Hepatocyte (in vitro differentiated cells): ENCODE measurements at regions not wholly inside any gene's neighbourhood (a gene's known extent, or its start where the extent isn't known, plus 50 kb on each side); places are given as distances from the start of the nearest gene placed in this dataset.
"Not testable (repeated sequence)": the region's sequence is repeated elsewhere in the genome, so short reads cannot be mapped to it uniquely, and the experiment has no call there.

ENCODE experiments used
- DNase-seq: peaks from one replicate; pipeline ENCODE4 v3.0.0-alpha.2; 2016; ENCODE audit warnings: low spot score
- H2AFZ ChIP-seq: fragments of 200-600 bp; sonication (generic); 2 replicates; pipeline ENCODE4 v1.6.0; 2016; ENCODE audit warnings: antibody characterized with exemption, mild to moderate bottlenecking
- H3K27ac ChIP-seq: fragments of 200-600 bp; sonication (generic); 2 replicates; pipeline ENCODE4 v1.5.1; 2016; ENCODE audit warnings: mild to moderate bottlenecking
- H3K27me3 ChIP-seq: fragments of 200-600 bp; sonication (generic); 2 replicates; pipeline ENCODE4 v1.6.1; 2016
- H3K36me3 ChIP-seq: fragments of 200-600 bp; sonication (generic); replicated peaks from 2 replicates; pipeline ENCODE4 v1.5.1; 2016; ENCODE audit warnings: low read depth; ENCODE audit not compliant: insufficient read depth
- H3K4me1 ChIP-seq: fragments of 200-600 bp; sonication (generic); 2 replicates; pipeline ENCODE4 v1.5.1; 2016; ENCODE audit warnings: mild to moderate bottlenecking, moderate library complexity; ENCODE audit not compliant: insufficient read depth
- H3K4me2 ChIP-seq: fragments of 200-600 bp; sonication (generic); 2 replicates; pipeline ENCODE4 v1.6.0; 2016
- H3K4me3 ChIP-seq: fragments of 200-600 bp; sonication (generic); 2 replicates; pipeline ENCODE4 v1.5.1; 2016; ENCODE audit warnings: mild to moderate bottlenecking
- H3K79me2 ChIP-seq: fragments of 200-600 bp; sonication (generic); 2 replicates; pipeline ENCODE4 v1.6.0; 2017; ENCODE audit warnings: mild to moderate bottlenecking
- H3K9me2 ChIP-seq: fragments of 200-600 bp; sonication (generic); replicated peaks from 2 replicates; pipeline ENCODE4 v1.6.0; 2017; ENCODE audit warnings: mild to moderate bottlenecking; ENCODE audit not compliant: insufficient read depth
- H3K9me3 ChIP-seq: fragments of 200-600 bp; sonication (generic); 2 replicates; pipeline ENCODE4 v1.5.1; 2016; ENCODE audit warnings: low read depth, mild to moderate bottlenecking
- H4K20me1 ChIP-seq: fragments of 200-600 bp; sonication (generic); 2 replicates; pipeline ENCODE4 v1.6.0; 2016; ENCODE audit warnings: mild to moderate bottlenecking; ENCODE audit not compliant: insufficient read depth, poor library complexity, severe bottlenecking
- CTCF ChIP-seq: fragments of 200-600 bp; sonication (generic); IDR thresholded peaks from 2 replicates; pipeline ENCODE4 v1.5.1; 2016; ENCODE audit warnings: antibody characterized with exemption, mild to moderate bottlenecking; ENCODE audit not compliant: poor library complexity
- WGBS: methylation state at CpG from one replicate; pipeline ENCODE4 v1.1.6; 2016; ENCODE audit warnings: low lambda C conversion rate; ENCODE audit errors: missing lambda C conversion rate; 5-methylcytosine and 5-hydroxymethylcytosine counted together

- H2AFZ ChIP-seq = not testable (repeated sequence)
- 85% methylated on average over 10 of the region's 10 CpGs for WGBS
Observed at GRCh38 chr15:30735884-30736564, 110.1 kb downstream of the ARHGAP11B start.

GRCh38 chr15:30742796-30743195 is 116.9 kb downstream of the ARHGAP11B start:
- H3K27me3 ChIP-seq = not testable (repeated sequence)

More at GRCh38 chr15:30735884-30736564, 110.1 kb downstream of the ARHGAP11B start:
- not testable (repeated sequence) for H3K79me2 ChIP-seq, H3K9me3 ChIP-seq, H3K4me2 ChIP-seq, H4K20me1 ChIP-seq, H3K27me3 ChIP-seq, H3K4me3 ChIP-seq, H3K9me2 ChIP-seq, H3K36me3 ChIP-seq, H3K4me1 ChIP-seq
- peak overlapping the region; percentile 41 for H3K27ac ChIP-seq
- peak; percentile 57 for DNase-seq

GRCh38 chr15:30749048-30749447 is 123.1 kb downstream of the ARHGAP11B start:
- DNase-seq, H3K4me2 ChIP-seq, H3K4me1 ChIP-seq, H3K79me2 ChIP-seq, H3K4me3 ChIP-seq, H2AFZ ChIP-seq, H4K20me1 ChIP-seq, H3K9me3 ChIP-seq, H3K27ac ChIP-seq, H3K9me2 ChIP-seq, H3K27me3 ChIP-seq, H3K36me3 ChIP-seq: not testable (repeated sequence)
- 86% methylated on average over 1 of the region's 1 CpG for WGBS

More at GRCh38 chr15:30742796-30743195, 116.9 kb downstream of the ARHGAP11B start:
- 96% methylated on average over 3 of the region's 3 CpGs for WGBS
- H3K4me1 ChIP-seq, H4K20me1 ChIP-seq, H3K4me3 ChIP-seq, DNase-seq, H3K9me2 ChIP-seq, H3K36me3 ChIP-seq, H3K79me2 ChIP-seq, H3K4me2 ChIP-seq, H2AFZ ChIP-seq, H3K27ac ChIP-seq, H3K9me3 ChIP-seq: not testable (repeated sequence)

- peak; percentile 59 for TF ChIP-seq CTCF
- H3K27ac ChIP-seq, H3K4me2 ChIP-seq, H3K4me3 ChIP-seq, H2AFZ ChIP-seq, H3K4me1 ChIP-seq, H3K79me2 ChIP-seq, H3K36me3 ChIP-seq, DNase-seq, H3K9me2 ChIP-seq, H3K9me3 ChIP-seq, H4K20me1 ChIP-seq, H3K27me3 ChIP-seq: not testable (repeated sequence)
- 14% methylated on average over 4 of the region's 7 CpGs for WGBS
Observed at GRCh38 chr15:30755036-30755687, 129.2 kb downstream of the ARHGAP11B start.

GRCh38 chr15:30760633-30761032 is 134.7 kb downstream of the ARHGAP11B start:
- H2AFZ ChIP-seq, H3K9me2 ChIP-seq, DNase-seq, H3K79me2 ChIP-seq, H3K4me2 ChIP-seq, H3K4me3 ChIP-seq, H3K4me1 ChIP-seq, H3K27me3 ChIP-seq, H3K27ac ChIP-seq, H3K36me3 ChIP-seq, H3K9me3 ChIP-seq, H4K20me1 ChIP-seq: not testable (repeated sequence)
- WGBS = 91% methylated on average over 5 of the region's 5 CpGs

GRCh38 chr15:30761365-30761764 is 135.4 kb downstream of the ARHGAP11B start:
- H3K9me2 ChIP-seq, H2AFZ ChIP-seq, H3K27ac ChIP-seq, DNase-seq, H3K4me2 ChIP-seq, H3K4me1 ChIP-seq, H3K4me3 ChIP-seq, H3K79me2 ChIP-seq, H3K27me3 ChIP-seq, H3K36me3 ChIP-seq, H3K9me3 ChIP-seq, H4K20me1 ChIP-seq: not testable (repeated sequence)
- WGBS = 60% methylated on average over 4 of the region's 4 CpGs

GRCh38 chr15:30769390-30770124 is 134.2 kb upstream of the FAN1 start:
- not testable (repeated sequence) for H3K36me3 ChIP-seq, H4K20me1 ChIP-seq, H3K4me3 ChIP-seq, H3K4me1 ChIP-seq, DNase-seq, H3K9me2 ChIP-seq, H3K79me2 ChIP-seq, H3K27me3 ChIP-seq, H3K9me3 ChIP-seq, H3K27ac ChIP-seq, H2AFZ ChIP-seq, H3K4me2 ChIP-seq
- WGBS = 93% methylated on average over 11 of the region's 12 CpGs
